Astrocyte (in vitro differentiated cells and primary cell): ENCODE measurements at regions not wholly inside any gene's neighbourhood (a gene's known extent, or its start where the extent isn't known, plus 50 kb on each side); places are given as distances from the start of the nearest gene placed in this dataset.
A peak's percentile ranks its signal among the peaks of the same experiment; 100 is the strongest.

Experiments used
- DNase-seq: peaks from one replicate; pipeline ENCODE4 v3.0.0-alpha.2; 2010; ENCODE audit warnings: low read depth
- FAIRE-seq: peaks from 2 replicates; lab custom pipeline; 2011; peaks lifted over from hg19 to GRCh38; lab: Jason Lieb, UNC
- H2AFZ ChIP-seq: 2 replicates; pipeline ENCODE4 v1.6.0; 2012; ENCODE audit warnings: low read depth, low read length, inconsistent platforms
- H3K27ac ChIP-seq: 2 replicates; pipeline ENCODE4 v1.5.1; 2011; ENCODE audit warnings: low read depth, low read length, inconsistent platforms
- H3K27me3 ChIP-seq: 2 replicates; pipeline ENCODE4 v1.6.0; 2011; ENCODE audit warnings: low read length, inconsistent platforms; ENCODE audit not compliant: insufficient read depth
- H3K36me3 ChIP-seq: 2 replicates; pipeline ENCODE4 v1.5.1; 2011; ENCODE audit warnings: low read length, inconsistent platforms; ENCODE audit not compliant: insufficient read depth
- H3K4me1 ChIP-seq: 2 replicates; pipeline ENCODE4 v1.5.1; 2011; ENCODE audit warnings: low read length, inconsistent platforms; ENCODE audit not compliant: insufficient read depth
- H3K4me2 ChIP-seq: 2 replicates; pipeline ENCODE4 v1.6.0; 2012; ENCODE audit warnings: low read length, inconsistent platforms
- H3K4me3 ChIP-seq: 2 replicates; pipeline ENCODE4 v1.5.1; 2011; ENCODE audit warnings: low read depth, mild to moderate bottlenecking, low read length, inconsistent platforms; ENCODE audit not compliant: insufficient read depth
- H3K79me2 ChIP-seq: 2 replicates; pipeline ENCODE4 v1.6.0; 2012; ENCODE audit warnings: mild to moderate bottlenecking, low read length, inconsistent platforms; ENCODE audit not compliant: insufficient read depth
- H3K9ac ChIP-seq: 2 replicates; pipeline ENCODE4 v1.6.0; 2012; ENCODE audit warnings: mild to moderate bottlenecking, low read length, inconsistent platforms
- H3K9me3 ChIP-seq: 2 replicates; pipeline ENCODE4 v1.5.1; 2012; ENCODE audit warnings: low read depth, mild to moderate bottlenecking, low read length, inconsistent platforms; ENCODE audit not compliant: insufficient read depth
- H4K20me1 ChIP-seq: 2 replicates; pipeline ENCODE4 v1.6.0; 2012; ENCODE audit warnings: low read length, inconsistent platforms; ENCODE audit not compliant: insufficient read depth
- H3K27ac Mint-ChIP-seq: one replicate; pipeline ENCODE4 v1.8.0; 2021; ENCODE audit warnings: mild to moderate bottlenecking, mixed read lengths; ENCODE audit not compliant: unreplicated experiment
- H3K27me3 Mint-ChIP-seq: one replicate; pipeline ENCODE4 v1.8.0; 2021; ENCODE audit warnings: low read depth, mixed read lengths; ENCODE audit not compliant: unreplicated experiment
- H3K36me3 Mint-ChIP-seq: one replicate; pipeline ENCODE4 v1.8.0; 2021; ENCODE audit warnings: low read depth, mixed read lengths; ENCODE audit not compliant: unreplicated experiment
- H3K4me1 Mint-ChIP-seq: one replicate; pipeline ENCODE4 v1.8.0; 2021; ENCODE audit warnings: low read depth, mixed read lengths; ENCODE audit not compliant: unreplicated experiment
- H3K4me3 Mint-ChIP-seq: one replicate; pipeline ENCODE4 v1.8.0; 2021; ENCODE audit warnings: mild to moderate bottlenecking, moderate library complexity, mixed read lengths; ENCODE audit not compliant: unreplicated experiment
- H3K9me3 Mint-ChIP-seq: one replicate; pipeline ENCODE4 v1.8.0; 2021; ENCODE audit warnings: mild to moderate bottlenecking, mixed read lengths; ENCODE audit not compliant: unreplicated experiment
- CTCF ChIP-seq: IDR thresholded peaks from 2 replicates; pipeline ENCODE4 v1.5.1; 2011; ENCODE audit warnings: low read depth, mild to moderate bottlenecking, inconsistent platforms, low read length, moderate library complexity; ENCODE audit not compliant: insufficient read depth
- EZH2 ChIP-seq: IDR thresholded peaks from 2 replicates; pipeline ENCODE4 v1.6.1; 2012; ENCODE audit warnings: mild to moderate bottlenecking, low read length, inconsistent platforms; ENCODE audit not compliant: insufficient read depth

GRCh38 chr4:156539376-156539775, 432.2 kb downstream of the PDGFC start:
- Histone ChIP-seq H3K9ac (no peak overlapping the region), H3K4me2 (no peak overlapping the region), H3K36me3 (no peaks in the 10 kb centered on the region), H2AFZ (no peak overlapping the region), H3K79me2 (no peaks in the 10 kb centered on the region), H4K20me1 (no peaks in the 10 kb centered on the region), H3K4me3 (no peak overlapping the region), H3K9me3 (no peaks in the 10 kb centered on the region), H3K27ac (no peak overlapping the region), H3K4me1 (no peaks in the 10 kb centered on the region), H3K27me3 (no peaks in the 10 kb centered on the region)
- FAIRE-seq: no peak
- TF ChIP-seq CTCF (no peak), EZH2 (no peak)
- Mint-ChIP-seq H3K27ac (no peak overlapping the region), H3K4me1 (peaks cover 20% of the 10 kb centered on the region), H3K4me3 (no peak overlapping the region), H3K36me3 (no peaks in the 10 kb centered on the region), H3K9me3 (no peaks in the 10 kb centered on the region), H3K27me3 (no peaks in the 10 kb centered on the region)
- DNase-seq: no peak

GRCh38 chr4:156538651-156539257, 432.8 kb downstream of the PDGFC start:
- H3K36me3 Mint-ChIP-seq: no peaks in the 10 kb centered on the region
- H3K9me3 ChIP-seq: no peaks in the 10 kb centered on the region
- no peaks in the 10 kb centered on the region for H3K79me2 ChIP-seq
- H3K36me3 ChIP-seq: no peaks in the 10 kb centered on the region
- H3K4me1 Mint-ChIP-seq: peaks cover 20% of the 10 kb centered on the region
- H3K9me3 Mint-ChIP-seq: peaks cover 2% of the 10 kb centered on the region
- H3K4me3 ChIP-seq: no peak overlapping the region
- FAIRE-seq (peak; percentile 23), DNase-seq (no peak)
- H3K27me3 Mint-ChIP-seq: no peaks in the 10 kb centered on the region
- no peak overlapping the region for H3K4me3 Mint-ChIP-seq
- no peaks in the 10 kb centered on the region for H3K27me3 ChIP-seq
- H3K4me2 ChIP-seq: no peak overlapping the region
- TF ChIP-seq CTCF: no peak
- TF ChIP-seq EZH2: no peak
- H3K27ac ChIP-seq: no peak overlapping the region
- no peak overlapping the region for H2AFZ ChIP-seq
- no peak overlapping the region for H3K27ac Mint-ChIP-seq
- no peaks in the 10 kb centered on the region for H3K4me1 ChIP-seq
- H3K9ac ChIP-seq: no peak overlapping the region
- no peaks in the 10 kb centered on the region for H4K20me1 ChIP-seq

DNA sequence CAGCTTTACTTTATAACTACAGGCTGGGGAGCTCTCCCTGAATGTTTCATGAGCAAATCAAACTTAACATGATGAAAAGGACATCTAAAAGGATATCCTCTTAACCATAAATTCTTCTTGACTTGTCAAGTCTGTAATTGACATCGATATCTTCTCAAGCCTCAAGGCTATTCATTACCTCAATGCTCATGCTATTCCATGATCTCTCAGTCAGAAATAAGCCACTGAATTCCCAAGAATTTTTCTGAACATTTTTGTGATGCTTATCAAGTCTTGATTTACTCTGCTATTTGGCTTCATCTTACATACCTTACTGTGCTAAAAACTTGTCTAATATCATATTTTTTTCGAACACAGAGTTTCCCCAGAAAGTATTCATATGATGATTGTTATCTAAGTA, 433.4 kb downstream of the PDGFC start:
- no peaks in the 10 kb centered on the region for H4K20me1 ChIP-seq
- no peaks in the 10 kb centered on the region for H3K9me3 ChIP-seq
- no peak for TF ChIP-seq EZH2
- no peak for TF ChIP-seq CTCF
- Mint-ChIP-seq H3K36me3 (no peaks in the 10 kb centered on the region), H3K9me3 (peaks cover 3% of the 10 kb centered on the region), H3K27me3 (no peaks in the 10 kb centered on the region), H3K4me1 (peaks cover 20% of the 10 kb centered on the region), H3K4me3 (no peak overlapping the region), H3K27ac (peak overlapping the region; percentile 56)
- no peak overlapping the region for H3K4me2 ChIP-seq
- H3K79me2 ChIP-seq: no peaks in the 10 kb centered on the region
- H3K4me1 ChIP-seq: no peaks in the 10 kb centered on the region
- FAIRE-seq (peak; percentile 63), DNase-seq (peak; percentile 69)
- H2AFZ ChIP-seq: no peak overlapping the region
- no peaks in the 10 kb centered on the region for H3K27me3 ChIP-seq
- H3K27ac ChIP-seq: no peak overlapping the region
- H3K36me3 ChIP-seq: no peaks in the 10 kb centered on the region
- H3K4me3 ChIP-seq: no peak overlapping the region
- no peak overlapping the region for H3K9ac ChIP-seq
